Right ventricle myocardium superior (tissue), 1 donor: ENCODE measurements at regions not wholly inside any gene's neighbourhood (a gene's known extent, or its start where the extent isn't known, plus 50 kb on each side); places are given as distances from the start of the nearest gene placed in this dataset.

Experiments used
- ATAC-seq: fragments of 200-7000 bp; cut with Tn5 transposase; one replicate; pipeline ENCODE4 v1.9.1; 2020; ENCODE audit warnings: mild to moderate bottlenecking; ENCODE audit not compliant: poor library complexity
- DNase-seq: peaks from one replicate; pipeline ENCODE4 v3.0.0-alpha.2; 2020
- intact Hi-C: fragments of 100-400 bp; cut with DNase I; formaldehyde crosslinking; loops from one replicate; pipeline ENCODE4 v1.11.2; 2022
- donor health status: DM: no; HTN: yes; CAD: no; lungs with severe emphysema.

GRCh38 chr12:13707829-13708228, 273.6 kb downstream of the GRIN2B start:
- DNase-seq: no peak

GRCh38 chr12:13702381-13702780, 279.0 kb downstream of the GRIN2B start:
- intact Hi-C loops: no loop called here
- DNase-seq: no peak

More at GRCh38 chr12:13707829-13708228, 273.6 kb downstream of the GRIN2B start:
- intact Hi-C loops: no loop called here
- no peak for ATAC-seq

GRCh38 chr12:13701502-13701901, 279.9 kb downstream of the GRIN2B start:
- ATAC-seq: no peak
- intact Hi-C loops: no loop called here

More at GRCh38 chr12:13702381-13702780, 279.0 kb downstream of the GRIN2B start:
- no peak for ATAC-seq

DNA sequence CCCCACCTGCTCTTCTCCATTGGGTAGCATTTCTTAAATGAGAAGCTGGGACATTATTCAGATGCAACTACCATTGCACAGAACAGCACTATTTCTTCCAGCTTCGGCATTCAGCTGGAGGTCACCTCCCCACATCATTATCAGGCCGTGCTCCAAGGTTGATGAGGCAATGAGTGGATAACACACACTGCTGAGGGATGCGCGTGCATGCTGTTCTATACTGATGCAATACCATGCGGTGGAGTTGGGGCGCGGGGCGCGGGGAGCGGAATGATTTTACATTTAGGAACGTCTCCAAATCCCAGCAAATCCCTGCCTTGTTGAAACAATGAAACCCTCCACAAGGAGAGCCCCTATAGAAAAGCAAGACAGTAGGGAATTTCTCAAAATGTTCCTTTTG, 283.4 kb downstream of the GRIN2B start:
- intact Hi-C loops: no loop called here

More at GRCh38 chr12:13701502-13701901, 279.9 kb downstream of the GRIN2B start:
- no peak for DNase-seq

GRCh38 chr12:13695781-13696180, 285.6 kb downstream of the GRIN2B start:
- intact Hi-C loops: no loop called here
- ATAC-seq: no peak
- DNase-seq: no peak

More for the DNA sequence above, 283.4 kb downstream of the GRIN2B start:
- ATAC-seq (no peak), DNase-seq (no peak)

- ATAC-seq (no peak), DNase-seq (no peak)
- intact Hi-C loops: no loop called here
Measured at GRCh38 chr12:13692332-13692731, 289.1 kb downstream of the GRIN2B start.

DNA sequence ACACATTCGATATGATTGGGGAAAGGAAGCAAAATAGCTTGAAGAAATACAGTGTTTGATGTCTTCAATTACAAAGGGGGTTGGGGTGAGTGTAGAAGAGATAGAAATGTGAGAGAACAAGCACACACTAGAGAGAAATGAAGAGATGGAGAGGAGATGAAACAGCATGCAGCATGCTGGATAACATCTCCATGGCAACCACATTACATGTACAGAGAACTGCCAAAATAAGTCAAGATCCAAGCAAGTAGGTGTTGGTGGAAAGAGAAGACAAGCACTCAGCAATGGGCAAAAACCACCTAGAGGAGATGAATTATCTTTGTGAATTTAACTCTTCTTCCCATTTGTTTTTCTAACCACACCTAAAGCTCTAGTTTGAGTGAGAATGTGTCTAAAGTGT, 289.8 kb downstream of the GRIN2B start:
- DNase-seq (no peak), ATAC-seq (no peak)
- intact Hi-C loops: no loop called here

GRCh38 chr12:13687633-13688032, 293.8 kb downstream of the GRIN2B start:
- no peak for ATAC-seq
- intact Hi-C loops: no loop called here
- no peak for DNase-seq

DNA sequence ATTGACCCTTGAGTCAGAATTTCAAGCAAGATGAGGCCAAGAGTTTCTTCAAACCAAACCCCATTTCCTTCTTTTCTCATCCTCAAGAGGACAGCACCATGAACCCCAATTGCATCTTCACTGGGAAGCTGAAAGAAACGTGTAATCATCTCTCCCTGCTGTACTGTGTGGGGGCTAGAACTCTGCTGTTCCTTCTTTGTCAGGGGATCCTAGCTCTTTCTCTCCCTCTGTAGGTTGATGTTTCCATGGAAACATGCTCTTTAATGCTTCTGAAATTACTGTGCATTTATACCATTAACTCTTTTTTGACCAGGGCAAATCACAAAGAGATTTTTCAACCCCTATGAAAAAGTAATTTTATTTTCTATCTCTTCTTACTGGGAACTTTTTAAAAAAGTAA, 295.1 kb downstream of the GRIN2B start:
- DNase-seq (no peak), ATAC-seq (no peak)
- intact Hi-C loops: no loop called here

DNA sequence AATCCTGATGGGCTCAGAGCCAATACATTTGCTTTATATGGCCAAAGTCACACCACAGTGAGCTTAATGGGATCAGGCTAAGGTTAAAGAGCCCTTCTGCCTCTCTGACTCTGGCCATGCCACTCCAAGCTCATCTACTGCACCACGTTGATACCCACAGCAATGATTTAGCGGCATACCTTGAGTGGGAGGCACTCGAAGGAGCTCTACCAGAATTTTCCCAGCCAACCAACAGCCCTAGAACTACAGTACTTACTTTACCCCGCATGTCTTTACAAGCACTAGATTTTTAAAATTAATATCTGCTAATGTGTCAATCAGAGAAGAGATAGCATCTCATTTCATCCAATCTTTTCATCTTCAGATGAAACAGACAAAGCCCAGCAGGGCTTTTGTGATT, 300.5 kb downstream of the GRIN2B start:
- DNase-seq (no peak), ATAC-seq (no peak)
- intact Hi-C loops: no loop called here

DNA sequence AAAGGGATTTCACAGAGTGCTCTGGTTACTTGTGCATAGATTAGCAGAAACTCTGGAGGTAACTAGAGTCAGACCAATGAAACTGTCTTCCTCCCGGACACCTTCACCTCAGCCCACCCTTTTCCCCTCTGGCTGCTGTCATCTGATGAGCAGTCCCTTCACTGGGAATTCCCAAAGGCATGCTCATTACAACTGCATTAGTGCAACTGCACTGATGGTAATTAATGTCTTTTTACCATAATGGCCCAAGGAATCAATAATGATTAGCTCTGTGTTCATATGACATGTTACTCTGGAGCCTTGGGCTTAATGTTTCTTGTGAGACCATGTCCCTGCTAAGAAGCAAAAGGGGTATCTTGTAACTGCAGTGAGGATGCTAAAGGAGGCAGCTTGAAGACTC, 304.5 kb downstream of the GRIN2B start:
- intact Hi-C loops: no loop called here

GRCh38 chr12:13670285-13670866, 311.0 kb downstream of the GRIN2B start:
- ATAC-seq (no peak), DNase-seq (no peak)
- intact Hi-C loops: no loop called here

More for the DNA sequence above, 304.5 kb downstream of the GRIN2B start:
- DNase-seq: no peak
- no peak for ATAC-seq

GRCh38 chr12:13668880-13669279, 312.5 kb downstream of the GRIN2B start:
- intact Hi-C loops: loop anchor here (10.0 kb wide), 1 partner anchor 304 kb away; no protein-coding TSS in a partner anchor
- ATAC-seq (no peak), DNase-seq (no peak)

DNA sequence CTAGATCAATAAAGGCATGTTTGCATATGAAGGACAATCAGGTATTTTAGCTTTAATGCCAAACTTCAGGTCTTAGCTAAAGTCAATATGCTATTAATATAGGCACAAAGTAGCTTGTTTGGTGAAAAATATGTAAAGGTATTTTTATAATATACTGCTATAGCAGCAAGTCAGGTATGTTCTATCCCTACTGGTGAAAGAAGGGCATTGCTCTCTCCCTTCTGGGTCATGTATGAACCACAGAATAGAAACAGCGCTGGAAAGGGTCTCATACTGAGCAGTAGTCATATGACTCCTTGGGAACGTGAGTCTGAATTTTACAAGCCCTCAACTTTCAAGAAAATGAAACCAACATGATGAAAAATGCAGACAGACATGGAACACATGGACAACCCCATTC, 314.6 kb downstream of the GRIN2B start:
- ATAC-seq (no peak), DNase-seq (no peak)
- intact Hi-C loops: loop anchor here (10.0 kb wide), 1 partner anchor 302 kb away; no protein-coding TSS in a partner anchor

GRCh38 chr12:13661005-13661887, 320.2 kb downstream of the GRIN2B start:
- intact Hi-C loops: loop anchor here (2.0 to 10.0 kb wide), 2 partner anchors 296 to 384 kb away; no protein-coding TSS in a partner anchor
- DNase-seq (peak; percentile 49), ATAC-seq (peak; percentile 87)

GRCh38 chr12:13654456-13654855, 326.9 kb downstream of the GRIN2B start:
- intact Hi-C loops: no loop called here
- ATAC-seq (no peak), DNase-seq (no peak)

DNA sequence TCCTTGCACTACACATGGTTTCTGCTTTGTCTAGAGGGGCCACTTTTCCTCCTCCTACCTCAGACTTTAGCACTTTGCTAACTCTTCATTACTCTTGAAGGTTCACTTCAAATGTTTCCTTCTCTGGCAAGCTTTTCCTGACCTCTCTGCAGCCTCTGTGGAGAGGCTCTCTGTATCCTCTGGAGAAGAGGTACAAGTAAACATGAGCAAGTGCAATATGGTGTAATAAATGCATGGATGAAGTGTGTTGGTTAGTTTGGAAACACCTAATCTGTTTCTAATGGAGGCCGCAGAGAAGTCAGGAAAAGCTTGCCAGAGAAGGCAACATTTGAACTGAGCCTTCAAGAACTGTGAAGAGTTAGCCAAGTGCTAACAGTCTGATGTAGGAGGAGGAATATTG, 329.3 kb downstream of the GRIN2B start:
- no peak for DNase-seq
- intact Hi-C loops: no loop called here
- ATAC-seq: no peak

GRCh38 chr12:13635709-13636108, 345.7 kb downstream of the GRIN2B start:
- intact Hi-C loops: no loop called here
- ATAC-seq (no peak), DNase-seq (no peak)

DNA sequence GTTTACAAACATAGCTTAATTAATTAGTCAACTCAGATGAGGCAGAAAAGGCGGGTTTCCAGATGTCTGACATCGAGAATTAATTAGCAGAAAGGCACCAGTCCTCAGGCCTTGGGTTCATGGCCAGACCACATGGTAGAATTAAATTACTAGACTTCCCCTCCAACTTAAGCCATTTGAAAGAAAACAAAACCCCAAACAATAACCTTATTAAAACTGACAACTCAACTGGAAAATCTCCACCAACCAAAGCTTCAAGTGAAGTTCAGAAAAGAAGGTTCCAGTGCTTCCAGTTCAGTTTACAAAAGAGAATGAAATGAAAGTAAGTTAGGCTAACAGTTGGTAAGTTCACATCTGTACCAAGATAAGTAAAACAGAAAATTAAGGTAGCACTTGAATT, 349.5 kb downstream of the GRIN2B start:
- no peak for ATAC-seq
- intact Hi-C loops: no loop called here

GRCh38 chr12:13630354-13630753, 351.0 kb downstream of the GRIN2B start:
- no peak for DNase-seq

More for the DNA sequence above, 349.5 kb downstream of the GRIN2B start:
- DNase-seq: no peak

More at GRCh38 chr12:13630354-13630753, 351.0 kb downstream of the GRIN2B start:
- intact Hi-C loops: no loop called here
- no peak for ATAC-seq
